Common myeloid progenitor, CD34-positive (primary cell): ENCODE measurements at regions not wholly inside any gene's neighbourhood (a gene's known extent, or its start where the extent isn't known, plus 50 kb on each side); places are given as distances from the start of the nearest gene placed in this dataset.

Source experiments
- CTCF ChIA-PET: fragments of 350-600 bp; sonication (Branson Sonifier 250); formaldehyde crosslinking; loops from one replicate; lab custom pipeline; 2021; ENCODE audit warnings: antibody characterized with exemption; lab: Charles Lee
- POLR2A ChIA-PET: fragments of 350-600 bp; sonication (Branson Sonifier 250); formaldehyde crosslinking; loops from one replicate; lab custom pipeline; 2021; ENCODE audit warnings: antibody characterized with exemption; lab: Charles Lee
- DNase-seq, 3 donors: peaks; one replicate each; pipeline versions ENCODE4 v3.0.0 to v3.0.0-alpha.2; 2013
- H3K27ac ChIP-seq, 2 experiments: 1 replicate in 1 of 2; 2 replicates in 1 of 2; pipeline ENCODE4 v1.7.0; 2013; ENCODE audit warnings: inconsistent platforms in 2 of 2, low read length in 2 of 2, mild to moderate bottlenecking in 2 of 2, low read depth in 1 of 2, moderate library complexity in 1 of 2; ENCODE audit not compliant: severe bottlenecking in 2 of 2, insufficient read depth in 1 of 2, poor library complexity in 1 of 2
- H3K27me3 ChIP-seq, 5 experiments: replicated peaks in 2 of 5; 1 replicate in 3 of 5; 2 replicates in 2 of 5; pipeline versions ENCODE4 v1.6.1 to v1.7.0; 2013; ENCODE audit warnings: low read length in 4 of 5, mild to moderate bottlenecking in 2 of 5, moderate library complexity in 2 of 5, inconsistent platforms in 1 of 5; ENCODE audit not compliant: insufficient read depth in 5 of 5, control insufficient read depth in 4 of 5
- H3K36me3 ChIP-seq, 4 experiments: 1 replicate in 2 of 4; 2 replicates in 2 of 4; pipeline versions ENCODE4 v1.6.1 to v1.7.0; 2013; ENCODE audit warnings: low read length in 3 of 4, control low read depth in 1 of 4, mild to moderate bottlenecking in 1 of 4; ENCODE audit not compliant: control insufficient read depth in 4 of 4, insufficient read depth in 4 of 4
- H3K4me1 ChIP-seq, 4 experiments: 1 replicate in 3 of 4; 2 replicates in 1 of 4; pipeline versions ENCODE4 v1.6.1 to v1.7.1; 2013; ENCODE audit warnings: low read length in 3 of 4, mild to moderate bottlenecking in 3 of 4, control low read depth in 1 of 4, inconsistent platforms in 1 of 4, moderate library complexity in 1 of 4; ENCODE audit not compliant: control insufficient read depth in 4 of 4, insufficient read depth in 4 of 4; ENCODE audit errors: control extremely low read depth in 1 of 4
- H3K4me3 ChIP-seq, 7 experiments: 1 replicate in 4 of 7; 2 replicates in 3 of 7; pipeline versions ENCODE4 v1.5.1 to v1.7.0; 2013; ENCODE audit warnings: mild to moderate bottlenecking in 7 of 7, low read length in 6 of 7, moderate library complexity in 6 of 7, inconsistent platforms in 2 of 7, low read depth in 2 of 7, control low read depth in 1 of 7; ENCODE audit not compliant: insufficient read depth in 4 of 7, control insufficient read depth in 1 of 7; ENCODE audit errors: extremely low read depth in 1 of 7
- H3K9me3 ChIP-seq, 5 experiments: 1 replicate in 4 of 5; 2 replicates in 1 of 5; pipeline versions ENCODE4 v1.6.1 to v1.7.1; 2013; ENCODE audit warnings: low read length in 4 of 5, mild to moderate bottlenecking in 2 of 5, inconsistent platforms in 1 of 5, low read depth in 1 of 5, moderate library complexity in 1 of 5; ENCODE audit not compliant: control insufficient read depth in 4 of 5, insufficient read depth in 2 of 5; ENCODE audit errors: control extremely low read depth in 1 of 5
- WGBS: methylation state at CpG from one replicate; pipeline ENCODE4 v1.1.5; 2013; ENCODE audit not compliant: insufficient coverage; 5-methylcytosine and 5-hydroxymethylcytosine counted together

DNA sequence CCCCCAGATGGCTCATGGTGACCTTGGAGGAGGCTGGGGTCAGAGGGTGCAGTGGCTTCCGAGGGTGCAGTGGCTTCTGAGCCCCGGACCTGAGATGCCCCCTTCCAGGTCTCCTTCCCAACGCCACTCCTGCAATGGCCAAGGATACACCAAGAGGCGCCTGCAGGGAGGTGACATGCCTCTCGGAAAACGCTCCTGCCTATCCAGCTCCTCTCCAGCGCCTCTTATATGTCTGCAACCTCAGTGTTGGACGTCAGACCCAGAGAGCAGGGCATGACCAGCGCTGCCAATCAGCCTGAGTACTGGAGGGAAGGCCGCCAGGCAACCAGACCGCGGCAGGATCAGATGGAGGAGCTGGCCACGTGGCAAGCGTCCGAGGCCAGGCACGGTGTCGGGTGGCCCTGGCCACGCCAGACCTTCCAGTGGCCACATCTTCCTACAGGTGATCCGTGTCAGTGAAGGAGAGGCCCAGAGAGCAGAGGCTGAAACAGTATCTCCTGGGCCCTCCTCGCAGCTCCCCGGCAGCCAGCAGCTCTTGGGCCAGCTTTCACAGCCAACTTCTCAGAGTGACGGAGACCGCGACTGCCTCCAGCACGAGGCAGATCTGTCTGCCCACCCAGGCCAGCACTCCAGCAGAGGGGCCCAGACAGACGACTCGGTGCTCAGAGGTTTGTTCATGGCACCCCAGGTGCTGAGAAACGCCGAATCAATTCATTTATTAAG, 199.5 kb upstream of the SALL3 start:
- Histone ChIP-seq H3K4me3 (no peak overlapping the region), H3K27ac (no peak overlapping the region), H3K9me3 (no peaks in the 10 kb centered on the region), H3K36me3 (no peaks in the 10 kb centered on the region), H3K27me3 (peaks cover 0 to 2% (median 0%) of the 10 kb centered on the region in 5 experiments), H3K4me1 (no peaks in the 10 kb centered on the region)
- 92% methylated on average over 27 of the region's 29 CpGs for WGBS
- no peak for DNase-seq
- ChIA-PET CTCF (no interaction called here), POLR2A (no interaction called here)

DNA sequence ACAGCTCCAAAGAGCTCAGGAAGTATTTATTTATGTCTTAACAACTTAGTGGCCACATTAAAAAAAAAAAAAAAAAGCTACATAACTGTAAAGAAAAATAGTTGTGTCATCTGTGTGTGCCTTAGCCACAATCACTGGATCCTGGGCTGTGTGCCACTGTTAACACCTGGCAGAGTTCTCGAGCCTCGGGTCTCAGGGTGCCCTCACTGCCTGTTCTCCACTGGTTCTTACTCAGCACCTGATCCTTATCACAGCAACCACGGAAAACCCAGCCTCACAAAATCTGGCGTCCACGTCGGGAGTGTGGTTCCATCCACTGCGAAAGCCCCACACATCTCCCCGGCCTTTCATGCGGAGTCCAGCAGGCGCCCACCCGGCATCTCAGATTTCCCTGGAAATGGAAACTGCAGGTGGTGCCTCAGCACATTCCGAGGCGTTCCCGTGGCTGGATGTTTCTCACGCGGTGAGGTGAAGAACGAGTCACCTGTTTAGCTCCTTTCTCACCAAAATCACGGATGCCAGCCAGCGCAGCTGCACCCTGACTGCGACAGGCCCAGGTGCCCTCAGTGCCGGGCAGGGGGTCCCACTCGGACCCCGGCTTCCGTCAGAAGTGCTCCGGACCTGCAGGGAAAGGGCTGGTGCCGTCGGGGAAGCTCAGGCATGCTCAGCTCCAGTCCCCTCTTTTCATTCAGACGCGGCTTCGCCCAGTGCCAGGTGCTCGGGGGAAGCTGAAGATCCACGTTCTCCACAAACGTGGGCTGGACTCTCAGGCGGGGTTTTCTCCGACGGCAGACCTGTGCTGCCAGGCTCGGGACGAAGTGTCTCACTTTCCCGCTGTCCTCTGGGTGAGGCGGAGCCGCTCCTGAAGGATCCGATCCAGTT, 198.7 kb upstream of the SALL3 start:
- WGBS: 90% methylated on average over 42 of the region's 42 CpGs
- CTCF ChIA-PET: no interaction called here
- POLR2A ChIA-PET: no interaction called here
- H3K4me3 ChIP-seq: no peak overlapping the region
- no peaks in the 10 kb centered on the region for H3K4me1 ChIP-seq
- H3K36me3 ChIP-seq: no peaks in the 10 kb centered on the region
- no peaks in the 10 kb centered on the region for H3K9me3 ChIP-seq
- H3K27ac ChIP-seq: no peak overlapping the region
- peaks cover 0 to 2% (median 0%) of the 10 kb centered on the region in 5 experiments for H3K27me3 ChIP-seq
- DNase-seq: no peak

DNA sequence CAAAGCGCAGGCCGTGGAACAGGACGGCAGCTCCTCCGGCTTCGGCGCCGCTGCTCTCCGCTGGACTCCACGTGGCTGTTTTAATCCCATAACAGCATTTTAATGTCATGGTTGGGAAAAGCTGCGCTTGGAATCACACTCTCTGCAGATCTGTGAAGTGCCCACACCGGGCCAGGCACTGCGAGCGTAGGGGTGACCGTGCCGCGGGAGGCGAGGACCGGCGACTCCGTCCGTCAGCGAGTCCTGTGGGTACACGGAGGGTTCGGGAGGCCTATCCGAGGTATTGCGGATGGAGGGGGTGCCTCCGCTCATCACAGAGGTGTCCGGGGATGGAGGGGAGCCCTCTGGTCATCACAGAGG, 198.0 kb upstream of the SALL3 start:
- H3K27ac ChIP-seq: no peak overlapping the region
- DNase-seq: no peak
- CTCF ChIA-PET: no interaction called here
- POLR2A ChIA-PET: no interaction called here
- H3K4me1 ChIP-seq: no peaks in the 10 kb centered on the region
- WGBS: 96% methylated on average over 23 of the region's 28 CpGs
- H3K9me3 ChIP-seq: no peaks in the 10 kb centered on the region
- no peaks in the 10 kb centered on the region for H3K36me3 ChIP-seq
- H3K27me3 ChIP-seq: no peaks in the 10 kb centered on the region
- H3K4me3 ChIP-seq: no peak overlapping the region

DNA sequence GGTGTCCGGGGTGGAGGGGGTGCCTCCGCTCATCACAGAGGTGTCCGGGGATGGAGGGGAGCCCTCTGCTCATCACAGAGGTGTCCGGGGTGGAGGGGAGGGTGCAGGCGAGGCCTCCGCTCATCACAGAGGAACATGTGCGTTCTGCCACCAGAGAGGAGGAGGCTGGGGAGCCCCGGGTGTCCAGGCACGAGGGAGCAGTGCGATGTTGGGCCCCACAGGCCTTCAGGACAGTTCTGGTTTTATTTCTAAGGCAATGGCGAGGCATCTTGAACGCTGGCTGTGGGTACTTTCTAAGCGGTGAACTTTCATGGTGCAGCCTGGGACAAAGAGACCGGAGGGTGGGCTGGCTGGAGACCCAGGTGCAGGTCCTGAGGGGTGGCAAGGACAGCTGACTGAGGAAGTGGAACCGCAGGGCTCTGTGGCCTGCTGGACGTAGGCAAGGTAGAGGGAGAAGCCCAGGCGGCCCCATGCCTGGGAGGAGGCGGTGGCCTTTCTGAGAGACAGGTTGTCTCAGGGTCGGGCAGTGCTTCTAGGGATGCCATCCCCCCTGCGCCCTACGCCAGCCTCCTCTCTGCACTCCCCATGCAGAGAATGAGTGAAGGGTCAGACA, 196.6 kb upstream of the SALL3 start:
- Histone ChIP-seq H3K36me3 (no peaks in the 10 kb centered on the region), H3K4me3 (no peak overlapping the region), H3K27ac (no peak overlapping the region), H3K27me3 (no peaks in the 10 kb centered on the region), H3K4me1 (no peaks in the 10 kb centered on the region), H3K9me3 (no peaks in the 10 kb centered on the region)
- no peak for DNase-seq
- WGBS: 82% methylated on average over 18 of the region's 21 CpGs
- CTCF ChIA-PET: no interaction called here
- POLR2A ChIA-PET: no interaction called here

DNA sequence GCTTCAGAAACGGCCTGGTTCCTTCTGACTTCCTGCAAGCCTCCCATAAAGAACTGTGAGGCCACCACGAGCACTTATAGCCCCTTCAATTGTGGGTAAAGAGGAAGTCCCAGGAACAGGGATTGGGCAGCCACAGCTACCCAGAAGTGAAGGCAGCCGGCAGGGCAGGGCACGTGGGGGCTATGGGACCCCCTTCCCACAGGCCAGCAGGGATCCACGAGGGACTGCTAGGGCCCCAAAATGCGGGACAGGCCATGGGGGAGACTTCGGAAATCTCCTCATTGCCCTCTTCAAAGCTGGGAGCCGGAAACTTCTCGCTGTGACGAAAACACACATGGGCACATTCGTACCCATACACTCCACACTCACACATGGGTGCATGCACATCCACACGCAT, 196.1 kb upstream of the SALL3 start:
- ChIA-PET CTCF (no interaction called here), POLR2A (no interaction called here)
- Histone ChIP-seq H3K9me3 (no peaks in the 10 kb centered on the region), H3K4me3 (no peak overlapping the region), H3K27ac (no peak overlapping the region), H3K36me3 (no peaks in the 10 kb centered on the region), H3K27me3 (no peaks in the 10 kb centered on the region), H3K4me1 (no peaks in the 10 kb centered on the region)
- no peak for DNase-seq
- WGBS: 52% methylated on average over 12 of the region's 12 CpGs

DNA sequence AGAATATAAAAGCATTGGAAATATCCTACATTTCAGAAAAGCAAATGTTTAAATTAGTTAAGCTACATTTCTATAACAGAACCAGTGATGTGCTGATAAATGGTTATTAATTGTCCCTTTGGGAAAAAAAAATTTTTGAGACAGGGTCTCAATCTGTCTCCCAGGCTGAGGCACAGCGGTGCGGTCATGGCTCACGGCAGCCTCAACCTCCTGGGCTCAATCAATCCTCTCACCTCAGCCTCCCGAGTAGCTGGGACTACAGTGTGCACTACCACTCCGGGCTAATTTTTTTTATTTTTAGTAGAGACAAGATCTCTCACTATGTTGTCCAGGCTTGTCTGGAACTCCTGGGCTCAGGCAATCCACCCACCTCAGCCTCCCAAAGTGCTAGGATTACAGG, 194.8 kb upstream of the SALL3 start:
- POLR2A ChIA-PET: no interaction called here
- Histone ChIP-seq H3K27me3 (peaks cover 0 to 4% (median 0%) of the 10 kb centered on the region in 5 experiments), H3K36me3 (no peaks in the 10 kb centered on the region), H3K9me3 (no peaks in the 10 kb centered on the region), H3K27ac (no peak overlapping the region), H3K4me1 (no peaks in the 10 kb centered on the region), H3K4me3 (no peak overlapping the region)
- WGBS: 100% methylated on average over 3 of the region's 5 CpGs
- no peak for DNase-seq
- CTCF ChIA-PET: no interaction called here

DNA sequence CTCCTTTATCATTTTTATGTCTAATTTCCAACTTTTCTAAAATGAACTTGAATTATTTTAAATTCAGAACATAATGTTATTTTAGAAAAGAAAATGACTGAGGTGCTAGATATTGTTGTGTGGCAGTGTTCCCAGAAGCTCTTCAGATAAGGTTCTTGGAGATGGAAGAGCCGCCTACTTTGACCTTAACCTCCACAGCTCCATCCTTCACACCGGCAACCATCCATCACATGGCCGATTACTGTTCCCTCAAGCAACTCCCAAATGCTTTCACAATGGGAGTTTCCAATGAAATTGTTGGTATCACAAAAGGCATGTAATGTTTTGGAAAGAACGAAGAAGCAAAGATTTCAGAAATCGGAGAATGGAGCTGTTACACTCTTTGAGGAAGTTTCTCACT, 193.9 kb upstream of the SALL3 start:
- Histone ChIP-seq H3K9me3 (no peaks in the 10 kb centered on the region), H3K36me3 (no peaks in the 10 kb centered on the region), H3K4me3 (no peak overlapping the region), H3K27me3 (peaks cover 0 to 4% (median 0%) of the 10 kb centered on the region in 5 experiments), H3K27ac (no peak overlapping the region), H3K4me1 (no peaks in the 10 kb centered on the region)
- CTCF ChIA-PET: no interaction called here
- DNase-seq: no peak
- WGBS: 100% methylated on average over 2 of the region's 5 CpGs
- POLR2A ChIA-PET: no interaction called here
